ENCODE measurements at regions not wholly inside any gene's neighbourhood (a gene's known extent, or its start where the extent isn't known, plus 50 kb on each side); places are given as distances from the start of the nearest gene placed in this dataset.

DNA sequence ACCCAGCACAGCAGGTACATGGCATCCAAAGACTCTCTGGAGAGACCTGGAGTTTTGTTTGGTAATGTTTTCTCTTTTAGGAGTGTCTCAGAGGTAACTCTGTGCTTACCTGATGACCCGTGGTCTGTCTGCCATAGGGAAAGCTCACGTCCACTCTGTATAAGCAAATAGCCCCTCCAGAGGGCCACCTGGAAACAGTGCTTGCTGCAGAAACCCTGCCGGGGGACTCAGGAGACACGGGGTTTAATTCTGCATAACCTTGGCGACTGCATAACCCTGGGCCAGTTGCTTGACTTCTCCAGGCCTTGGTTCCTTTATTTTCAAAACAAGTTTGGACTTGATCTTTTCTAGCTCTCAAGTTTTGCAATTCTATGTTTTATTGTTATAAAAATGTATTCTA, 187.2 kb upstream of the SOX1 start:
- Histone ChIP-seq H3K36me3 (no peaks in the 10 kb centered on the region), H3K9me3 (no peaks in the 10 kb centered on the region), H3K4me1 (no peaks in the 10 kb centered on the region), H3K27me3 (peaks cover 56% of the 10 kb centered on the region), H3K27ac (no peak overlapping the region), H3K4me3 (no peak overlapping the region)
- WGBS, 2 donors (ENCODE audit: low coverage in 1 of 2), result 43 to 65% methylated on average over 2 to 5 of the region's 5 CpGs
- TF ChIP-seq, protein P1, sequence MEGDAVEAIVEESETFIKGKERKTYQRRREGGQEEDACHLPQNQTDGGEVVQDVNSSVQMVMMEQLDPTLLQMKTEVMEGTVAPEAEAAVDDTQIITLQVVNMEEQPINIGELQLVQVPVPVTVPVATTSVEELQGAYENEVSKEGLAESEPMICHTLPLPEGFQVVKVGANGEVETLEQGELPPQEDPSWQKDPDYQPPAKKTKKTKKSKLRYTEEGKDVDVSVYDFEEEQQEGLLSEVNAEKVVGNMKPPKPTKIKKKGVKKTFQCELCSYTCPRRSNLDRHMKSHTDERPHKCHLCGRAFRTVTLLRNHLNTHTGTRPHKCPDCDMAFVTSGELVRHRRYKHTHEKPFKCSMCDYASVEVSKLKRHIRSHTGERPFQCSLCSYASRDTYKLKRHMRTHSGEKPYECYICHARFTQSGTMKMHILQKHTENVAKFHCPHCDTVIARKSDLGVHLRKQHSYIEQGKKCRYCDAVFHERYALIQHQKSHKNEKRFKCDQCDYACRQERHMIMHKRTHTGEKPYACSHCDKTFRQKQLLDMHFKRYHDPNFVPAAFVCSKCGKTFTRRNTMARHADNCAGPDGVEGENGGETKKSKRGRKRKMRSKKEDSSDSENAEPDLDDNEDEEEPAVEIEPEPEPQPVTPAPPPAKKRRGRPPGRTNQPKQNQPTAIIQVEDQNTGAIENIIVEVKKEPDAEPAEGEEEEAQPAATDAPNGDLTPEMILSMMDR (IDR thresholded peaks at IDR 0.05), result no peak
- TF ChIP-seq POLR2A (IDR thresholded peaks at IDR 0.05), result no peak
- ATAC-seq, result no peak

DNA sequence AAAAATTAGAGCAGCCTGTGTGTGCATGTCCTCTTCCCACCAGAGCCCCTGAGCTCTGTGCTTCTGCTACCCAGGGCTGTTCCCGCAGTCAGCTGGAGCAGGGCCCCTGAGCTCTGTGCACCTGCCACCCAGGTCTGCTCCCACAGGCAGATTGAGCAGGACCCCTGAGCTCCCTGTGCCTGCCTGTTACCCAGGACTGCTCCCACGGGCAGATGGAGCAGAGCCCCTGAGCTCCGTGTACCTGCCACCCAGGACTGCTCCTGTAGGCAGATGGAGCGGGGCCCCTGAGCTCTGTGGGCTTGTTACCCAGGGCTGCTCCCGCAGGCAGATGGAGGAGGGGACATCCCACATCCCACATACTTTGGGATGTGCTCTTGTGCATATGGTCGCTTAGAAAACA, 186.8 kb upstream of the SOX1 start:
- Histone ChIP-seq H3K4me3 (no peak overlapping the region), H3K27me3 (peaks cover 56% of the 10 kb centered on the region), H3K27ac (no peak overlapping the region), H3K4me1 (no peaks in the 10 kb centered on the region), H3K36me3 (no peaks in the 10 kb centered on the region), H3K9me3 (no peaks in the 10 kb centered on the region)
- no peak for ATAC-seq
- TF ChIP-seq, protein P1 (IDR thresholded peaks at IDR 0.05), result no peak
- TF ChIP-seq POLR2A (IDR thresholded peaks at IDR 0.05) (no peak), POLR2AphosphoS5 (IDR thresholded peaks at IDR 0.05) (no peak)
- 43 to 50% methylated on average over 1 to 2 of the region's 6 CpGs for WGBS, 2 donors (ENCODE audit: low coverage in 1 of 2)

DNA sequence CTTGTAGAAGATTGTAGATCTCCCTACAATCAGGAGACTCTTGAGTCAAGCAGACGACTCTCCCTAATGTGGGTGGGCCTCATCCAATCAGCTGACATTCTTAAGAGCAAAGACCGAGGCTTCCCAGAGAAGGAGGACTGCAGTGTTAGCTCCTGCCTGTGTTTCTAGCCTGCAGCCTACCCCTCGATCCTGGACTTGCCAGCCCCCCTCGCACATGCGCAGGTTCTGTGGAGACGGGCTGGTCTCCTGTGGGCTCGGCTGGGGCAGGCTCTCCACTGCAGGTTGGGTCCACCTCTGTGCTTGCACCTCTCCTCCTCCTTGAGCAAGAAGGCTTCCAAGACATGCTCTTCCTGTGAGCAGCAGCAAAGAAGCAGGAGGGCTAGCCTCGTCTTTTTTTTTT, 185.2 kb upstream of the SOX1 start:
- no peak overlapping the region for H3K27ac ChIP-seq
- ATAC-seq, result no peak
- no peaks in the 10 kb centered on the region for H3K4me1 ChIP-seq
- no peak for TF ChIP-seq POLR2AphosphoS5 (IDR thresholded peaks at IDR 0.05)
- TF ChIP-seq, protein P1 (IDR thresholded peaks at IDR 0.05), result no peak
- TF ChIP-seq POLR2A (IDR thresholded peaks at IDR 0.05), result no peak
- TF ChIP-seq EP300 (IDR thresholded peaks at IDR 0.05), result no peak
- no peak overlapping the region for H3K4me3 ChIP-seq
- 44% methylated on average over 2 of the region's 8 CpGs; no CpG with 5 or more reads in 1 of the 2 donors for WGBS, 2 donors (ENCODE audit: low coverage in 1 of 2)
- peaks cover 45% of the 10 kb centered on the region for H3K27me3 ChIP-seq
- no peaks in the 10 kb centered on the region for H3K36me3 ChIP-seq
- H3K9me3 ChIP-seq, result no peaks in the 10 kb centered on the region

DNA sequence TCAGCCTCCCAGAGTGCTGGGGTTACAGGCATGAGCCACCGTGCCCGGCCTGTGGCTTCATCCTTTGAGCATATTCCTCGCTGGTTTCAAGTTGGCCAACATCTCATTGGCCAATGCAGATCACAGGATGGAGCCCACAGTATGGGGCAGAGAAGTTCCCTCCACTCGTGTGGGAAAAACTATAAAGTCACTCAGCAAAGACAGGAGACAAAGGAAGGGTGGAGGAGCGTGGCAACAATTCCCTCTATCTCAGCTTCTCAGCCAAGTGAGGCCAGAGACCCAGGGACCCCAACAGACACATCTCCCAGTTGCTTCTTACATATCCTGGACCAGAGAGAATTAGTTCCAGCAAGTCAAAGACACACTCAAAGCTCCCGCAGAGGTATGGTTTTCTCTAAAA, 184.6 kb upstream of the SOX1 start:
- ATAC-seq, result no peak
- H3K27ac ChIP-seq, result no peak overlapping the region
- H3K27me3 ChIP-seq, result peaks cover 41% of the 10 kb centered on the region
- no peaks in the 10 kb centered on the region for H3K36me3 ChIP-seq
- TF ChIP-seq, protein P1 (IDR thresholded peaks at IDR 0.05), result no peak
- TF ChIP-seq POLR2AphosphoS5 (IDR thresholded peaks at IDR 0.05) (no peak), POLR2A (IDR thresholded peaks at IDR 0.05) (no peak), EP300 (IDR thresholded peaks at IDR 0.05) (no peak)
- no peaks in the 10 kb centered on the region for H3K9me3 ChIP-seq
- WGBS, 2 donors (ENCODE audit: low coverage in 1 of 2), result 67 to 90% methylated on average over 2 to 6 of the region's 6 CpGs
- no peaks in the 10 kb centered on the region for H3K4me1 ChIP-seq
- no peak overlapping the region for H3K4me3 ChIP-seq

DNA sequence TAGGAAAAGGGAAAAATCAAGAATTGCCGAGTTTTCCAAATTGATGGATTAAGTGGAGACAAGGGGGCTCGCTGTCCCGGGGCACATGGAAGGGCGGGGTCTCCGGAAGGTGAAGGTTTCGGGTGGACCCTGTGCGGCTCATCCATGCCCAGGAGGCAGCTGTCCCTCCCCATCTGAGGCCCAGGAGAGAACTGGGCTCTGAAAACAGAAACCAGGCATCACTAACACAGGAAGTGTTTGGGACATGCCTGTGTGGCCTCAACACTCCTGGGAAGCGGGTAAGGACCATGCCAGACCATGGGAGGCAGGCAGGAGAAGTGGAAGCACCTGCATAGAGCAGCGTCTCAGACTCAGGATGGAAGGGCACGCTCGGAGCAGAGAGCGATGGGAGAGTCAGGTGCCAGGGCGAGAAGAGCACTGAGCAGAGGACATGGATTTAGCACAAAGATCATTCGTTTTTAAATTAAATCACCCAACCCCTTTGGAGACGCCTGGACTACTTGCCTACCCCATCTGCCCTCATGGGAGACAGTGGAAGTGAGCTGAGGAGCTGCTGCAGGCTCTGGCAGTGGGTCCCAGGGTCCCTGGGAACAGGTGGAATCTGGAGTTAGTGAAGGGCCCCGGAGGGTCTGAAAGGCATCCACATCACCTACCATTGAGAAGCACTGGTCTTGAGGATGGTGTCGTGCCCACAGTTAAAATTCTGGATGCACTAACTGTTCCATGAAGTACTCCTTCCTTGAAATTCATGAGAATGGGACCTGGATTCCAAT, 183.2 kb upstream of the SOX1 start:
- Histone ChIP-seq H3K4me3 (no peak overlapping the region), H3K4me1 (no peaks in the 10 kb centered on the region), H3K36me3 (no peaks in the 10 kb centered on the region), H3K27ac (no peak overlapping the region), H3K9me3 (no peaks in the 10 kb centered on the region), H3K27me3 (peaks cover 33% of the 10 kb centered on the region)
- TF ChIP-seq, protein P1 (IDR thresholded peaks at IDR 0.05), result no peak
- TF ChIP-seq EP300 (IDR thresholded peaks at IDR 0.05) (no peak), POLR2AphosphoS5 (IDR thresholded peaks at IDR 0.05) (no peak), POLR2A (IDR thresholded peaks at IDR 0.05) (no peak)
- WGBS, 2 donors (ENCODE audit: low coverage in 1 of 2), result 75 to 76% methylated on average over 13 to 15 of the region's 17 CpGs
- no peak for ATAC-seq

Data from gastroesophageal sphincter (tissue), 4 donors.